ENCODE measurements at regions not wholly inside any gene's neighbourhood (a gene's known extent, or its start where the extent isn't known, plus 50 kb on each side); places are given as distances from the start of the nearest gene placed in this dataset.

DNA sequence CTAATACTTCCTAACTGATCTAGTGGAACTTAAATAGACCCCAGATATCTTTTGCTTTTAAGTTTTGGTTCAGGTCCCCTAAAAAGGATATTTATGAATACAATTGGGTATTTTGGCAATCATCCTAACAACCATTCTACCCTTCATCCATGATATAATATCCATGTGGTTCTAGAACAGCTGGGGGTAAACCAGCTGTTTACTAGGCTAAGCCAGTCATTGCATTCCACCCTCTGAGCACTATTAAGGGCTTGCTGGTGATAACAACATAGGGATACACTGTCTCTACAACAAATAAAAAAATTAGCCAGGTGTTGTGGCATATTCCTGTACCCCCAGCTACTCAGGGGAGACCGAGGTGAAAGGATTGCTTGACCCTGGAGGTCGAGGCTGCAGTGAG, 54.8 kb upstream of the MAPK10 start:
- TF ChIP-seq GATA2 (IDR thresholded peaks at IDR 0.05; ENCODE audit: low read depth, low read length) (no peak), GATA3 (IDR thresholded peaks at IDR 0.05; ENCODE audit: low read depth, low read length) (no peak)

DNA sequence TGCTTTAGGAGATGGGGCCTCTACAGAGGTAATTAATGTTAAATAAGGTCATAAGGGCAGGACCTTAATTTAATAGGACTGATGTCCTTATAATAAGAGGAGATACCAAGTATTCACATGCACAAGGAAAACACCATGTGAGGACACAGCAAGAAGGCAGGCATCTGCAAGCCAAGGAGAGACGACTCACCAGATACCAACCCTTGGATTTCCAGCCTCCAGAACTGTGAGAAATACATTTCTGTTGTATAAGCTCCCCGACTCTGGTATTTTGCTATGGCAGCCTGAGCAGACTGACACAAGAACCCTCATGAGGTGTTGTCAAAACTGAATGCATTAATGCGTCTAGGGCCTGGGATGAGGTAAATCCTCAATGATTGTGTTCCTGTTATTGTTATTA, 56.2 kb upstream of the MAPK10 start:
- TF ChIP-seq GATA2 (IDR thresholded peaks at IDR 0.05; ENCODE audit: low read depth, low read length) (no peak), GATA3 (IDR thresholded peaks at IDR 0.05; ENCODE audit: low read depth, low read length) (no peak)

DNA sequence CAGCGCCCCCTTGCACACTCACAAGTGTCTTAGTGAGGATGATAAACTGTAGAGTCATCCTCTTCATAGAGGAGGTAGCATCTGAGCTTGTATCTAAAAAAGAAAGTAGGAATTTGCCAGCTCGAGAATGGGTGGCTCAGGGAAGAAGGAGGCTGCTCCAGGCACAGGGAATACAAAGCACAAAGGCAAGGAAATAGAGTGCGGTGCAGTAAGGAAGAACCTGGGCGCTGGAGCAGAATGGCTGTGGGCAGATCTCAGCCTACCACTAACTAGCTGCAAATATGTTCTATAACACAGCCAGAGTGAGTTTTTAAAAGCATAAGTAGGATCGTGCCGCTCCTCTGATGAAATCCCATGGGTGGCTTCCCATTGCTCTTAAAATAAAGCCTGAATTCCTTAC, 61.6 kb upstream of the MAPK10 start:
- TF ChIP-seq GATA3 (IDR thresholded peaks at IDR 0.05; ENCODE audit: low read depth, low read length) (no peak), GATA2 (IDR thresholded peaks at IDR 0.05; ENCODE audit: low read depth, low read length) (no peak)

DNA sequence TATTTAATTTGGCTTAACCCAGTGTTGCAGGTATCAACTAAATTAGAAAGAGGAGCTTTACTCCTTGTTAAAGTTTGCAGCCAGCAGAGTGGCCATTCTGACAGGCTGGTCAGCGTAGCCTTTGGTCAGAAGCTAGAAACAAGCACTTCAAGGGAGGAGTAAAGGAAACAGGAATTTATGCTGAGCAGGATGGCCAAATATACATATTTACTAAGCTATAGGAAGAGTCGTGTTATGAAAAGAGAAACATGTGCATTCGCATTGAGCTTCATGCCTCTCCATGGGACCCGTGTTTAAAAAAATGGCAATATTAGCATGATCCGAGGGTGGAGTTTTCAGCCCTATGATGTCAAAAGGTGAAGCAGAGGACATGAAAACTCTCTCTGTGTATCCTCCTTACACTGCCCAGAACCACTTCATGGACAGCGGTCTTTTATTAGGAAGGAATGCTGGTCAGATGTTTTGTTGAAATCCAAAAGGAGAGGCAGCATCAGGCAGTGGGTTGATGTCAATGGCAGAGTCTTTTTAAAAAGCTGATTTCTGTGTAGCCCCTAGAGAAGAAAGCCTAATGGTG, 71.8 kb upstream of the MAPK10 start:
- no peak for TF ChIP-seq GATA3 (IDR thresholded peaks at IDR 0.05; ENCODE audit: low read depth, low read length)
- no peak for TF ChIP-seq GATA2 (IDR thresholded peaks at IDR 0.05; ENCODE audit: low read depth, low read length)

DNA sequence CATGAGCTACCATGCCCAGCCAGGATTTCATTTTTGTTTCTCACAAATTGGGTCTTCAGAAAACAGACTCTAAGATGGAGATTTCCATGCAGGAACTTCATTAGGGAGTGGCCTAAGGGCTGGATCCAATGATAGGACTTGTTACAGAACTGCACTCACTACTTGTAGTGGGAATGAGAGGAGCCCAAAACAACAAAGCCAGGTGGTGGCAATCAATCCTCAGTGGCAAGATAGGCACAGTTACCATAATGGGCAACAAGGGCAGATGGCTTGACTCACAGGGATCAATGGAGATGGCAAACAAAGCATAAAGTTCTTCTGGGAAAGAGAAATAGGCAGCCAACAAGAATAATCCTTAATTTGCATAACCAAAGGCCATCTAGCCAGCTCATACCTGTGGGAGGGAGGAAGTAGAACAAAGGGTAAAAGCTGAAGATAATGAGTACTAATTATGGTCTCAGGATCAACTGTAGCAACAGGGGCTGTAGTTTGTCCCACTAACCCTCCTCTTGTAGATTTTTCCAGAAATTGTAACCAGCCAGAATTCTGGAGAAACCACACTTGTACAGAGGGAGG, 72.8 kb upstream of the MAPK10 start:
- no peak for TF ChIP-seq GATA3 (IDR thresholded peaks at IDR 0.05; ENCODE audit: low read depth, low read length)
- TF ChIP-seq GATA2 (IDR thresholded peaks at IDR 0.05; ENCODE audit: low read depth, low read length) = no peak

DNA sequence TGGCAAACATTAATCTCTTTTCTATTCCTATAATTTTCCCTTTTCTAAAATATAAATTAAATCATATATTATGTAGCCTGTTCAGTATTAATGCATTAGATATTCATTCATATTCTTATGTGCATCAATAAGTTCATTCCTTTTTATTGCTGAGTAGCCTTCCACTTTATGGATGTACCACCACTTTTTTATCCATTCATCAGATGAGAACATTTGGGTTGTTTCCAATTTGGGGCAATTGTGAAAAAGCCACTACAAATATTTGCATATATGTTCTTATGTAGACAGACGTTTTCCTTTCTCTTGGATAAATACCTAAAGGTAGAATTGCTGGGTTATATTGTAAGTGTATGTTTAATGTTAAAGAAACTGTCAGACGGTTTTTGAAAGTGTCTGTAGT, 79.4 kb upstream of the MAPK10 start:
- TF ChIP-seq GATA2 (IDR thresholded peaks at IDR 0.05; ENCODE audit: low read depth, low read length) (no peak), GATA3 (IDR thresholded peaks at IDR 0.05; ENCODE audit: low read depth, low read length) (no peak)

DNA sequence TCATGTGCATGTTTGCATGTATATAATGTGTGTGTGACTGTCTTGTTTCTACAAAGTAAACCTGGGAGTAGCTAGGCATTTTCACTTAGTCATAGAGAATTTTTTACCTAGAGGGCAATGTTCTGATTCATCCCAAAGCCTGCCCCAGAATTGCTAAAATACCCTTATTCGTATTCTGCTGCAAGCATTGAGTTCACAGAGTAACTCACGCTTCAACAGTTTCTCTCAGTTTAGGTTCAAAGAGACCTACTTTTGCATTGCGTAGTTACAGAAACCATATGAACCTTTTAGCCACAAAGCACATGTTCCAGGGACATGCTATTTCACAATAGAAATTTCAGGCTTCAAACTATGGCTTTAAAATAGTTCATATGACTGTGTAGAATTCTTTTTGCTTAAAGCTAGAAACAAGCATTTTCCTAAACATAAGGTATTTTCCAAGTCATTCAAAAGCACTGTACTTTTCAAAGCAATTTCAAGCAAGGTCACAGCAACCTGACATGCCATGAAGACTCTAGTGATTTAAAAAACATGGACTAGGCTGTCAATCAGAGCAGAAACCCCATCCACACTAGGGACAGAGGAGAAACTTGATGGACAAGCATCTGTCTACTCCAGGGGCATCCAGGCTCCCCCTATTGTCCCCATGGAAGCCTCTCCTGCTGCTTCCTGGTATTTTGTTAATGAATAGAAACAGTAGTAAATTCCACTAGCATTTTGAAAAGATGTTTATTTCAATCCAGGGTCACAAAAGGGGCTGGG, 81.5 kb upstream of the MAPK10 start:
- TF ChIP-seq GATA3 (IDR thresholded peaks at IDR 0.05; ENCODE audit: low read depth, low read length) (no peak), GATA2 (IDR thresholded peaks at IDR 0.05; ENCODE audit: low read depth, low read length) (no peak)

DNA sequence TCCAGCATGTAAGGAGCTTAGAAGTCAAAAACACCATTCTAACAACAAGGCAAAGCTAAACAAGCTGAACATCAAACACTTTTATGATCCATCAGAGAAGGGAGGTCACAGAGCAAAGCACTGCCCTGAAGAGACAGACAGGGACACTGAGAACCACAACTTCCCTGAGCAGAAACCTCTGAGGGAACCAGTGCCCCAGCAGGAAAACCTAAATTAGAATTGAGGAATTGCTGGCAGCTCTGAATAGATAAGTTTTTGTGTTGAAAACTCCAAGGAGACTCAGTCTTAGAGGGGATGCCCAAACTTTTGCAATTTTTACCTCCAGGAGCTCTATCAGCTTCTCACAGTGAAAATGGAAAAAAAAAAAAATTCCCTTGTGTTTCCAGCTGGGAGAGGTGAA, 83.0 kb upstream of the MAPK10 start:
- TF ChIP-seq GATA2 (IDR thresholded peaks at IDR 0.05; ENCODE audit: low read depth, low read length) = no peak
- no peak for TF ChIP-seq GATA3 (IDR thresholded peaks at IDR 0.05; ENCODE audit: low read depth, low read length)

DNA sequence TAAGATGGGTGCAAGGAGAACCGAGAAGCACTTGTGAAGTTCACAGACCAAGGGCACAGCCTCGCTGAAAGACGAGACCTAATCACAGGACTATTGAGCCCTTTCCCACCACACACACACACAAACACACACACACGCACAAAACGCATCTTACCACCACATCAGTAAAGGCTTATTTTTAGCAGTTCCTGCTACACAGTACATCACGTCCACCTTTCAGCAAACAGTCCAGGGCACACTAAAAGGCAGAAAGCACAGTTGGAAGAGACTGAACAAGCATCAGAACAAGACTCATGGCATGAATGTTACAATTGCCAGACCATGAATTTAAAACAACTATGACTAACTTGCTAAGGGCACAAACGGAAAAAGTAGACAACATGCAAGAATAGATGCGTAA, 83.6 kb upstream of the MAPK10 start:
- no peak for TF ChIP-seq GATA2 (IDR thresholded peaks at IDR 0.05; ENCODE audit: low read depth, low read length)
- no peak for TF ChIP-seq GATA3 (IDR thresholded peaks at IDR 0.05; ENCODE audit: low read depth, low read length)

DNA sequence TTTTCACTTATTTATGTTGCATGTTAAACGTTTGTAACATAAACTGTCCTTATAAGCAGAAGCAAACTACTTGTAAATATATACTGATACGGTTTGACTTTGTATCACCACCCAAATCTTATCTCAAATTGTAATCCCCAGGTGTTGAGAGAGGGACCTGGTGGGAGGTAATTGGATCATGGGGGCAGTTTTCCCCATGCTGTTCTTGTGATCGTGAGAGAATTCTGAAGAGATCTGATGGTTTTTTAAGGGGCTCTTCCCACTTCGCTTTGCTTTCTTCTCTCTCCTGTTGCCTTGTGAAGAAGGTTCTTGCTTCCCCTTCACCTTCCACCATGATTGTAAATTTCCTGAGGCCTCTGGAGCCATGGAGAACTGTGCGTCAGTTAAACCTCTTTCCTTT, 87.1 kb upstream of the MAPK10 start:
- no peak for TF ChIP-seq GATA3 (IDR thresholded peaks at IDR 0.05; ENCODE audit: low read depth, low read length)

DNA sequence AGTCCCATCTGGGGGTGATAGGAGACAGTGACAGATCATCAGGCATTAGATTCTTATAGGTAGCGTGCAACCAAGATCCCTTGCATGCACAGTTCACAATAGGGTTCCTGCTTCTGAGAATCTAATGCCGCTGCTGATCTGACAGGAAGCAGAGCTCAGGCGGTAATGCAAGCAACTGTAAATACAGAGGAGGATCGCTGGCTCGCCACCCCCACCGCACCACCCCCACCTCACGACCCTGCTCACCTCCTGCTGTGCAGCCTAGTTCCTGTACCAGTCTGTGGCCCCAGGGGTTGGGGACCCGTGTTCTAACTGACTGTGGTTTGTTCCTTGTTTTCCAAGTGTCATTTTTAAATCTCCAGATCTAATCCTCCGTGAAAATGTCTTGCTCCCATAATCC, 89.0 kb upstream of the MAPK10 start:
- no peak for TF ChIP-seq GATA2 (IDR thresholded peaks at IDR 0.05; ENCODE audit: low read depth, low read length)
- no peak for TF ChIP-seq GATA3 (IDR thresholded peaks at IDR 0.05; ENCODE audit: low read depth, low read length)

DNA sequence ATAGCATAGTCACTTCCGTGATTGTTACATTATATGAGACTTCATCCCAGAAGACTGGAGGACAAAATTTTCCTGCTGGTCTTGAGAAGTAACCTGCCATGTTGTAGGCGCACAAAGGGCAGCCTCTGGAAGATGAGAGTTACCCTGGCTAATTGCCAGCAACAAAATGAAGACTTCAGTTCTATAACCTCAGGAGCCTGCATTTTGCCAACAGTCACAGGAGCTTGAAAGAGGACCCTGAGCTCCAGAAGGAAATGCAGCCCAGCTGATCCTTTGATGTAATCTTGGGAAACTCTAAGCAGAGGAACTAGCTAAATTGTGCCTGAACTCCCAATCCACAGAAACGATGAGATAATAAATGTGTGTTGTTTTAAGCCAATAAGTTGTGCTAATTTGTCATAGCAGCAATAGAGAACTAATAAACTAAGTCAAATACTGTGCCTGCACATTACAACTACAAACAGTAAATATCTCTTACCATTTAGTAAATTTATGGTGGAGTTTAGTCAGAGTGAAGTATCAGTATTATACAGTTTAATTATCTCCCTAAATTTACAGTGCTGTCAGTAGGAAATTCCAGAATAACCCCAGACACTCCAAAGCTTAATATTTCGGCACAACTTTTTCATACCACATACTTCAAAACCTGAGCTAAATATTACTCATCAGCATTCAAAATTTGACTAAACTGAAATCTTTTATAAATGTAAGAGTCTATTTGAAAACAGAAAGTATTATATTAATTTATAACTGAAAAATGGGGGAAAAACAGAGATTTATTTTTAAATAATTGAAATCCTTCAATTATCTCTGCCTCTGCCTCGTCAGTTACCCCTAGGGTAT, 90.1 kb upstream of the MAPK10 start:
- no peak for TF ChIP-seq GATA3 (IDR thresholded peaks at IDR 0.05; ENCODE audit: low read depth, low read length)
- no peak for TF ChIP-seq GATA2 (IDR thresholded peaks at IDR 0.05; ENCODE audit: low read depth, low read length)

DNA sequence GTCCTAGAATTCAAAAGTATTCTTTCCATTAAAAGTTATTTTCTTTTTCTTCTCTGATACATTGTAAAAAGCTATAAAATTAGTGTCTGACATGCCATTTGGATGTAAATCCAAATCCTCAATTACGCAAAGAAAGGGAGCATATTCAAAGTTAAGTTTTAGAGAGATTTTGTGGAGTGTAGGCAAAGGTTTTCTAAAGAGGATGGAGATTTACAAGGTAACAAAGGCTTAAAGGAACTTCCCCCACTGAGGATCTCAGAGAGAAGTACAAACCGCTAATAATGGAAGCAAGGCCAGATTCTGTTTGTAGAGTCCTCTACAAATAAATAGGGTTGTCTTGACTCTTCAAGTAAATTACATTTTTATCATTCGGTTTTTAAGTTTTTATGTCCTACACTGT, 91.0 kb upstream of the MAPK10 start:
- no peak for TF ChIP-seq GATA3 (IDR thresholded peaks at IDR 0.05; ENCODE audit: low read depth, low read length)
- TF ChIP-seq GATA2 (IDR thresholded peaks at IDR 0.05; ENCODE audit: low read depth, low read length) = no peak

DNA sequence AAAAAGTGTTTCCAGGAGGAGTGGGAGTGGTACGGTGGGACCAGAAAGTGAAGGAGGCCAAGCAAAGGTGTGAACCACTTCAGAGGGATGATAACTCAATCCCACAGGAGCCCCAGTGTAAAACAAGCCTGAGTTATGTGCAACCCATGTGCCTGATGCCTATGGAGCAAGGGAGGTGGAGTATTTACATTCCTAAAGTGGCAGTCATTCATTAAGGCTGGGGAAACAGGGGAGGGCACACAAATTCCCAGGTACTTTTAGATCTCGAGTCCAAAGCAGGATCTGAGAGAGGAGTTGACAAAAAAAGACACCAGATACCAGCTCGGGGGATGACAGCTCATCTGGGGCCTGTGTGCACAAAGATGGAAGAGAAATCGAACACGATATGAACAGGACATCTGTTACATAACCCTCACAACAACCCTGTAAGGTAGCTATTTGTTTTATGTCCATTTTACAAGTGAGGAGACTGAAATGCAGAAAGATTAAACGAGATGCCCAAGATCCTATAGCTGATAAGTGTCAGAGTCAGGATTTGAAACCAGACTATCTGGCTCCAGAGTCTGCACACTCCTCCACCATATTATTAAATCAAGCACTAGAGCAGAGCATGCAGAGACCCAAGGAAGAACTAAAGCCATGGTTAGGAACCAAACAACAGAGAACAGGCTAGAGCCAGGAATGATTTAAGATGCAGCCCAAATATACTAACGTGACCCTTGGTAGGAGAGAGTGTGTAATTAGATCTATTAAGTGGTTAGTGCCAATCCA, 91.9 kb upstream of the MAPK10 start:
- TF ChIP-seq GATA3 (IDR thresholded peaks at IDR 0.05; ENCODE audit: low read depth, low read length) (peak; percentile 56; the same call in 1 of the 2 replicates), GATA2 (IDR thresholded peaks at IDR 0.05; ENCODE audit: low read depth, low read length) (peak; percentile 76; the same call in 1 of the 2 replicates)

Measured in SH-SY5Y (cell line).